GM23338 (cell line): ENCODE measurements at regions not wholly inside any gene's neighbourhood (a gene's known extent, or its start where the extent isn't known, plus 50 kb on each side); places are given as distances from the start of the nearest gene placed in this dataset.

Source experiments
- ATAC-seq: fragments of 200-7000 bp; cut with Tn5 transposase; 3 replicates; pipeline ENCODE4 v1.9.1; 2020
- DNase-seq: peaks from one replicate; pipeline ENCODE4 v3.0.0-alpha.2; 2015; ENCODE audit warnings: low spot score
- H2AFZ ChIP-seq: fragments of 200-600 bp; sonication (generic); 2 replicates; pipeline ENCODE4 v1.8.0; 2016; ENCODE audit warnings: antibody characterized with exemption, mild to moderate bottlenecking, moderate library complexity
- H3F3A ChIP-seq: fragments of 200-600 bp; sonication (generic); replicated peaks from 2 replicates; pipeline ENCODE4 v1.8.0; 2017; ENCODE audit warnings: antibody characterized with exemption, mixed run types, low read depth
- H3K27ac ChIP-seq: fragments of 200-600 bp; sonication (generic); 2 replicates; pipeline ENCODE4 v1.6.1; 2016; ENCODE audit warnings: low read depth
- H3K27me3 ChIP-seq: fragments of 200-600 bp; sonication (generic); 2 replicates; pipeline ENCODE4 v1.8.0; 2016; ENCODE audit warnings: mild to moderate bottlenecking, mixed run types, moderate library complexity; ENCODE audit not compliant: insufficient read depth
- H3K36me3 ChIP-seq: fragments of 200-600 bp; sonication (generic); 2 replicates; pipeline ENCODE4 v1.8.0; 2016; ENCODE audit warnings: mild to moderate bottlenecking; ENCODE audit not compliant: insufficient read depth
- H3K4me1 ChIP-seq: fragments of 200-600 bp; sonication (generic); 2 replicates; pipeline ENCODE4 v1.8.0; 2016; ENCODE audit warnings: mild to moderate bottlenecking, moderate library complexity; ENCODE audit not compliant: insufficient read depth
- H3K4me2 ChIP-seq: fragments of 200-600 bp; sonication (generic); 2 replicates; pipeline ENCODE4 v1.7.1; 2017; ENCODE audit warnings: mixed run types
- H3K4me3 ChIP-seq: fragments of 200-600 bp; sonication (generic); 2 replicates; pipeline ENCODE4 v1.6.1; 2016; ENCODE audit warnings: mixed run types
- H3K79me2 ChIP-seq: fragments of 200-600 bp; sonication (generic); replicated peaks from 2 replicates; pipeline ENCODE4 v1.8.0; 2017; ENCODE audit warnings: mild to moderate bottlenecking; ENCODE audit not compliant: insufficient read depth
- H3K9me2 ChIP-seq: fragments of 200-600 bp; sonication (generic); 2 replicates; pipeline ENCODE4 v1.8.0; 2017; ENCODE audit not compliant: insufficient read depth
- H4K20me1 ChIP-seq: fragments of 200-600 bp; sonication (generic); replicated peaks from 2 replicates; pipeline ENCODE4 v1.8.0; 2017; ENCODE audit warnings: mild to moderate bottlenecking; ENCODE audit not compliant: insufficient read depth
- H3K27ac Mint-ChIP-seq: 2 replicates; pipeline ENCODE4 v1.8.0; 2020; ENCODE audit warnings: inconsistent platforms, mild to moderate bottlenecking, moderate library complexity, mixed read lengths
- H3K27me3 Mint-ChIP-seq: 3 replicates; pipeline ENCODE4 v1.8.0; 2022; ENCODE audit warnings: low read depth, mild to moderate bottlenecking, moderate library complexity, mixed read lengths, inconsistent platforms; ENCODE audit not compliant: insufficient read depth, poor library complexity
- H3K36me3 Mint-ChIP-seq: 3 replicates; pipeline ENCODE4 v1.8.0; 2021; ENCODE audit warnings: low read depth, mild to moderate bottlenecking, inconsistent platforms, moderate library complexity, mixed read lengths
- H3K4me1 Mint-ChIP-seq: 3 replicates; pipeline ENCODE4 v1.8.0; 2020; ENCODE audit warnings: mild to moderate bottlenecking, inconsistent platforms, mixed read lengths
- H3K4me3 Mint-ChIP-seq: 3 replicates; pipeline ENCODE4 v1.8.0; 2021; ENCODE audit warnings: moderate library complexity, mild to moderate bottlenecking, inconsistent platforms, mixed read lengths
- H3K9me3 Mint-ChIP-seq: 3 replicates; pipeline ENCODE4 v1.8.0; 2020; ENCODE audit warnings: moderate library complexity, mild to moderate bottlenecking, inconsistent platforms, mixed read lengths
- ETS1 ChIP-seq: IDR thresholded peaks from 2 replicates; pipeline ENCODE4 v1.6.1; 2016; ENCODE audit warnings: antibody characterized with exemption
- EZH2 ChIP-seq: fragments of 200-600 bp; sonication (generic); IDR thresholded peaks from one replicate; pipeline ENCODE4 v1.8.0; 2017; ENCODE audit warnings: antibody characterized with exemption, mild to moderate bottlenecking, low read depth; ENCODE audit not compliant: unreplicated experiment
- REST ChIP-seq: IDR thresholded peaks from one replicate; pipeline ENCODE4 v1.6.1; 2018; ENCODE audit warnings: antibody characterized with exemption; ENCODE audit not compliant: unreplicated experiment
- STAT1 ChIP-seq: IDR thresholded peaks from one replicate; pipeline ENCODE4 v1.6.1; 2016; ENCODE audit warnings: antibody characterized with exemption; ENCODE audit not compliant: unreplicated experiment
- TF ChIP-seq, protein P1 (sequence below): fragments of 250-450 bp; sonication (Bioruptor Pico); IDR thresholded peaks from 2 replicates; pipeline ENCODE4 v1.5.0; 2020; ENCODE audit warnings: mild to moderate bottlenecking, moderate library complexity

DNA sequence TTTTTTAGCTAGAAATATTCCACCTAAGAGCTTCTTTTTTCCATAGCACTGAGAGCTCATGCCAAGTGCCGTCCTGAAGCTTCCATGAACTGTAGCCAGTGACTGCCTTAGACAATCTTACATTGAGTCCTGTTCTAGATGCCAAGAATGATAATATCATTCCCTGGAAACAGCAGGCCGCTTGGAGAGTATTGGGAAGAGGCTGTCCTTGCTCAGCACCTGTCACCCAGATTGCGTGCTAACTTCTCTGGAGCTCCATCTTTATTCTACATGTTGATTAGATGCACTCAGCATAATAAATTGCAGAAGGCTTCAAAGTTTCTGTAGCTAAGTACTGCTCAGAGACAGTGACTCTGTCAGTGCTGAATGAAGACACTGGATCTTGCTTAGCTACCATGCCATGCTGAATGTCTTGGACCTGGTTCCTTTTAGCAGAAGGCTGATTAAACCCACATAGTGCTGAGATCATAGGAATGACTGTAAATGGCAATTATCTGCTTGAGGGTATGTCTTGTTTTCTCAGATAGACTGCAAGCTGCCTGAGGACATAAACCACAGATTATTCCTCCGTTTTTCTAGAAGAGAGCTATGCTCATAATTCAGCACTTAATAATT lies 83.1 kb upstream of the IRF2BP2 start:
- no peaks in the 10 kb centered on the region for H4K20me1 ChIP-seq
- Mint-ChIP-seq H3K4me3 (no peak overlapping the region), H3K36me3 (no peaks in the 10 kb centered on the region), H3K27me3 (no peaks in the 10 kb centered on the region), H3K27ac (no peak overlapping the region), H3K4me1 (no peaks in the 10 kb centered on the region), H3K9me3 (no peaks in the 10 kb centered on the region)
- no peaks in the 10 kb centered on the region for H3F3A ChIP-seq
- DNase-seq = no peak
- no peaks in the 10 kb centered on the region for H3K79me2 ChIP-seq
- no peak overlapping the region for H3K27ac ChIP-seq
- ATAC-seq = no peak
- H3K4me2 ChIP-seq = no peak overlapping the region
- no peaks in the 10 kb centered on the region for H3K4me1 ChIP-seq
- H3K36me3 ChIP-seq = no peaks in the 10 kb centered on the region
- H3K4me3 ChIP-seq = no peak overlapping the region
- no peaks in the 10 kb centered on the region for H3K27me3 ChIP-seq
- H3K9me2 ChIP-seq = 0 out of 2 replicates have a peak, but pooled peaks cover 2% of the 10 kb centered on the region
- TF ChIP-seq EZH2 (no peak), ETS1 (no peak), REST (no peak), STAT1 (no peak)
- TF ChIP-seq, protein P1, sequence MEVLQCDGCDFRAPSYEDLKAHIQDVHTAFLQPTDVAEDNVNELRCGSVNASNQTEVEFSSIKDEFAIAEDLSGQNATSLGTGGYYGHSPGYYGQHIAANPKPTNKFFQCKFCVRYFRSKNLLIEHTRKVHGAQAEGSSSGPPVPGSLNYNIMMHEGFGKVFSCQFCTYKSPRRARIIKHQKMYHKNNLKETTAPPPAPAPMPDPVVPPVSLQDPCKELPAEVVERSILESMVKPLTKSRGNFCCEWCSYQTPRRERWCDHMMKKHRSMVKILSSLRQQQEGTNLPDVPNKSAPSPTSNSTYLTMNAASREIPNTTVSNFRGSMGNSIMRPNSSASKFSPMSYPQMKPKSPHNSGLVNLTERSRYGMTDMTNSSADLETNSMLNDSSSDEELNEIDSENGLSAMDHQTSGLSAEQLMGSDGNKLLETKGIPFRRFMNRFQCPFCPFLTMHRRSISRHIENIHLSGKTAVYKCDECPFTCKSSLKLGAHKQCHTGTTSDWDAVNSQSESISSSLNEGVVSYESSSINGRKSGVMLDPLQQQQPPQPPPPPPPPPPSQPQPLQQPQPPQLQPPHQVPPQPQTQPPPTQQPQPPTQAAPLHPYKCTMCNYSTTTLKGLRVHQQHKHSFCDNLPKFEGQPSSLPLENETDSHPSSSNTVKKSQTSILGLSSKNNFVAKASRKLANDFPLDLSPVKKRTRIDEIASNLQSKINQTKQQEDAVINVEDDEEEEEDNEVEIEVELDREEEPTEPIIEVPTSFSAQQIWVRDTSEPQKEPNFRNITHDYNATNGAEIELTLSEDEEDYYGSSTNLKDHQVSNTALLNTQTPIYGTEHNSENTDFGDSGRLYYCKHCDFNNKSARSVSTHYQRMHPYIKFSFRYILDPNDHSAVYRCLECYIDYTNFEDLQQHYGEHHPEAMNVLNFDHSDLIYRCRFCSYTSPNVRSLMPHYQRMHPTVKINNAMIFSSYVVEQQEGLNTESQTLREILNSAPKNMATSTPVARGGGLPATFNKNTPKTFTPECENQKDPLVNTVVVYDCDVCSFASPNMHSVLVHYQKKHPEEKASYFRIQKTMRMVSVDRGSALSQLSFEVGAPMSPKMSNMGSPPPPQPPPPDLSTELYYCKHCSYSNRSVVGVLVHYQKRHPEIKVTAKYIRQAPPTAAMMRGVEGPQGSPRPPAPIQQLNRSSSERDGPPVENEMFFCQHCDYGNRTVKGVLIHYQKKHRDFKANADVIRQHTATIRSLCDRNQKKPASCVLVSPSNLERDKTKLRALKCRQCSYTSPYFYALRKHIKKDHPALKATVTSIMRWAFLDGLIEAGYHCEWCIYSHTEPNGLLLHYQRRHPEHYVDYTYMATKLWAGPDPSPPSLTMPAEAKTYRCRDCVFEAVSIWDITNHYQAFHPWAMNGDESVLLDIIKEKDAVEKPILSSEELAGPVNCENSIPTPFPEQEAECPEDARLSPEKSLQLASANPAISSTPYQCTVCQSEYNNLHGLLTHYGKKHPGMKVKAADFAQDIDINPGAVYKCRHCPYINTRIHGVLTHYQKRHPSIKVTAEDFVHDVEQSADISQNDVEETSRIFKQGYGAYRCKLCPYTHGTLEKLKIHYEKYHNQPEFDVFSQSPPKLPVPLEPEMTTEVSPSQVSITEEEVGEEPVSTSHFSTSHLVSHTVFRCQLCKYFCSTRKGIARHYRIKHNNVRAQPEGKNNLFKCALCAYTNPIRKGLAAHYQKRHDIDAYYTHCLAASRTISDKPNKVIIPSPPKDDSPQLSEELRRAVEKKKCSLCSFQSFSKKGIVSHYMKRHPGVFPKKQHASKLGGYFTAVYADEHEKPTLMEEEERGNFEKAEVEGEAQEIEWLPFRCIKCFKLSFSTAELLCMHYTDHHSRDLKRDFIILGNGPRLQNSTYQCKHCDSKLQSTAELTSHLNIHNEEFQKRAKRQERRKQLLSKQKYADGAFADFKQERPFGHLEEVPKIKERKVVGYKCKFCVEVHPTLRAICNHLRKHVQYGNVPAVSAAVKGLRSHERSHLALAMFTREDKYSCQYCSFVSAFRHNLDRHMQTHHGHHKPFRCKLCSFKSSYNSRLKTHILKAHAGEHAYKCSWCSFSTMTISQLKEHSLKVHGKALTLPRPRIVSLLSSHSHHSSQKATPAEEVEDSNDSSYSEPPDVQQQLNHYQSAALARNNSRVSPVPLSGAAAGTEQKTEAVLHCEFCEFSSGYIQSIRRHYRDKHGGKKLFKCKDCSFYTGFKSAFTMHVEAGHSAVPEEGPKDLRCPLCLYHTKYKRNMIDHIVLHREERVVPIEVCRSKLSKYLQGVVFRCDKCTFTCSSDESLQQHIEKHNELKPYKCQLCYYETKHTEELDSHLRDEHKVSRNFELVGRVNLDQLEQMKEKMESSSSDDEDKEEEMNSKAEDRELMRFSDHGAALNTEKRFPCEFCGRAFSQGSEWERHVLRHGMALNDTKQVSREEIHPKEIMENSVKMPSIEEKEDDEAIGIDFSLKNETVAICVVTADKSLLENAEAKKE (CRISPR knock-in tag) = no peak
- no peak overlapping the region for H2AFZ ChIP-seq
